ENCODE measurements at regions not wholly inside any gene's neighbourhood (a gene's known extent, or its start where the extent isn't known, plus 50 kb on each side); places are given as distances from the start of the nearest gene placed in this dataset.

DNA sequence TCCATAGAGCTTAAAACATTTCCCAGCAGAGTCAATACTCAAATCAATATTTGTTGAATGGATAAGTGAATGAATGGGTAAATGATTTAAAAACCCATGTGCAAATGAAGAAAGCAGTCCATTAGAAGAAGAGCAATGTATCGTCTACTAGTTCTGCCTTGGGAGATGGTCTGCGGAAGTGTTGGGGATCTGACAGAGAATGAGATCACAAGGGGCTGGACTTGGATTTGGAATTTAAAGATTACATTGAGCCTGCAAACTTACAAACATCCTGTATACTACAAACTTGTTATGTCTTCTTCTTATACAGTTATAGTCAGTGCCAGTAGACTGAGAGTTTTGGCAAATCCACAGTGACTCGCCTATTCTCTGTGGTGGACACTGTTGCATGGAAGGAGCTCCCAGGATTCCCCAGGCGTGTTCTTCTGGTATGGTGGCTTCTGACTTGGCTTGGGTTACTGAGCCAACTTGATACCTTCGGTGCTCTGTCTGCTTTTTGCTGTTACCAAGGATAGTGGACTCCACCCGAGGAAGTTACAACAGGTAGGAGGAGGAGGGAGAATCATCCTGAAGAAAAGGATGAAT lies 163.3 kb upstream of the SERPINE2 start:
- Histone ChIP-seq H3K27ac (ENCODE audit: control insufficient read depth, insufficient read depth, low read length) (no peak overlapping the region), H4K20me1 (ENCODE audit: control insufficient read depth, extremely low read depth, insufficient read depth, low read length) (no peaks in the 10 kb centered on the region)
- FAIRE-seq, result no peak

DNA sequence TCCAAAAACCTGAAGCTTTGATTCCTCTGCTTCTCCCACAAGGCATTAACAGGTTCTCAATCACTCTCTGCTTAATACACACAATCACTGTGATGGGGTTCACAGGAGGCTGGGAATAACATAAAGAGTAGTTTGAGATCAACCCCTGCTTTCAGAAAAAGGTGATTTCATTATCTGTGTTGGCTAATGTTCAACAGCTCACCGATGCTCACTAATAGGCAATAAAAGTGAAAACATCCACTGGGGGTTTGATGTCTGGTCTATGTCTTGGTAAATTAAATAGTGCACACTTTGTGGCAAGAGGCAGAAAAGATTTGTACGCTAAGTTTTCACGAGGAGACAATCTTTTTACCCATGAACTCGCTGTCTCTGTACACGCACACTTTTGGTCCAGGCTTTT lies 159.3 kb upstream of the SERPINE2 start:
- no peaks in the 10 kb centered on the region for H3K36me3 ChIP-seq (ENCODE audit: control insufficient read depth in 2 of 2, extremely low read depth in 1 of 2, insufficient read depth in 2 of 2, low read length in 2 of 2)
- H4K20me1 ChIP-seq (ENCODE audit: control insufficient read depth, extremely low read depth, insufficient read depth, low read length), result no peaks in the 10 kb centered on the region
- H3K27ac ChIP-seq (ENCODE audit: control insufficient read depth, insufficient read depth, low read length), result no peak overlapping the region
- dilution Hi-C loops (cut with MboI; ENCODE audit: extremely low pct_ligation_motif_present, low sequenced_read_pairs), result no loop called here
- no peaks in the 10 kb centered on the region for H3K9me1 ChIP-seq (ENCODE audit: control insufficient read depth, extremely low read depth, insufficient read depth, low read length)
- TF ChIP-seq EZH2 (IDR thresholded peaks at IDR 0.05; ENCODE audit: low read length), result no peak
- TF ChIP-seq, protein P1, sequence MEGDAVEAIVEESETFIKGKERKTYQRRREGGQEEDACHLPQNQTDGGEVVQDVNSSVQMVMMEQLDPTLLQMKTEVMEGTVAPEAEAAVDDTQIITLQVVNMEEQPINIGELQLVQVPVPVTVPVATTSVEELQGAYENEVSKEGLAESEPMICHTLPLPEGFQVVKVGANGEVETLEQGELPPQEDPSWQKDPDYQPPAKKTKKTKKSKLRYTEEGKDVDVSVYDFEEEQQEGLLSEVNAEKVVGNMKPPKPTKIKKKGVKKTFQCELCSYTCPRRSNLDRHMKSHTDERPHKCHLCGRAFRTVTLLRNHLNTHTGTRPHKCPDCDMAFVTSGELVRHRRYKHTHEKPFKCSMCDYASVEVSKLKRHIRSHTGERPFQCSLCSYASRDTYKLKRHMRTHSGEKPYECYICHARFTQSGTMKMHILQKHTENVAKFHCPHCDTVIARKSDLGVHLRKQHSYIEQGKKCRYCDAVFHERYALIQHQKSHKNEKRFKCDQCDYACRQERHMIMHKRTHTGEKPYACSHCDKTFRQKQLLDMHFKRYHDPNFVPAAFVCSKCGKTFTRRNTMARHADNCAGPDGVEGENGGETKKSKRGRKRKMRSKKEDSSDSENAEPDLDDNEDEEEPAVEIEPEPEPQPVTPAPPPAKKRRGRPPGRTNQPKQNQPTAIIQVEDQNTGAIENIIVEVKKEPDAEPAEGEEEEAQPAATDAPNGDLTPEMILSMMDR (optimal IDR thresholded peaks at IDR 0.05 in 1 of 3, IDR thresholded peaks at IDR 0.05 in 1 of 3, conservative IDR thresholded peaks at IDR 0.05 in 1 of 3; ENCODE audit: extremely low read depth in 1 of 3, insufficient read depth in 2 of 3, low read length in 3 of 3), result no peak
- no peak overlapping the region for H3K4me2 ChIP-seq (ENCODE audit: control insufficient read depth, extremely low read depth, insufficient read depth, low read depth, low read length)
- FAIRE-seq (peak; percentile 23), DNase-seq (ENCODE audit: low read depth, low spot score) (no peak)
- H3K4me1 ChIP-seq (ENCODE audit: control insufficient read depth, extremely low read depth, insufficient read depth, low read length), result no peaks in the 10 kb centered on the region
- peaks cover 2% of the 10 kb centered on the region for H3K9me3 ChIP-seq (ENCODE audit: control insufficient read depth, low read depth, low read length)
- H3K9ac ChIP-seq (ENCODE audit: control insufficient read depth, extremely low read depth, insufficient read depth, low read length), result no peak overlapping the region
- H3K27me3 ChIP-seq (ENCODE audit: control insufficient read depth, extremely low read depth, insufficient read depth, low read length), result no peaks in the 10 kb centered on the region
- no peak overlapping the region for H2AFZ ChIP-seq (ENCODE audit: control insufficient read depth, low read length)
- no peak overlapping the region for H3K4me3 ChIP-seq (ENCODE audit: control insufficient read depth in 2 of 3, extremely low read depth in 1 of 3, insufficient read depth in 2 of 3, low read depth in 1 of 3, low read length in 3 of 3)
- no peaks in the 10 kb centered on the region for H3K79me2 ChIP-seq (ENCODE audit: control insufficient read depth, insufficient read depth, low read length)

More for the DNA sequence above, 163.3 kb upstream of the SERPINE2 start:
- Histone ChIP-seq H3K36me3 (ENCODE audit: control insufficient read depth in 2 of 2, extremely low read depth in 1 of 2, insufficient read depth in 2 of 2, low read length in 2 of 2) (no peaks in the 10 kb centered on the region), H3K4me1 (ENCODE audit: control insufficient read depth, extremely low read depth, insufficient read depth, low read length) (no peaks in the 10 kb centered on the region), H3K4me2 (ENCODE audit: control insufficient read depth, extremely low read depth, insufficient read depth, low read depth, low read length) (no peak overlapping the region), H3K9me1 (ENCODE audit: control insufficient read depth, extremely low read depth, insufficient read depth, low read length) (no peaks in the 10 kb centered on the region), H3K9ac (ENCODE audit: control insufficient read depth, extremely low read depth, insufficient read depth, low read length) (no peak overlapping the region), H3K9me3 (ENCODE audit: control insufficient read depth, low read depth, low read length) (no peaks in the 10 kb centered on the region), H3K27me3 (ENCODE audit: control insufficient read depth, extremely low read depth, insufficient read depth, low read length) (no peaks in the 10 kb centered on the region), H3K4me3 (ENCODE audit: control insufficient read depth in 2 of 3, extremely low read depth in 1 of 3, insufficient read depth in 2 of 3, low read depth in 1 of 3, low read length in 3 of 3) (no peak overlapping the region), H2AFZ (ENCODE audit: control insufficient read depth, low read length) (no peak overlapping the region), H3K79me2 (ENCODE audit: control insufficient read depth, insufficient read depth, low read length) (no peaks in the 10 kb centered on the region)
- TF ChIP-seq, protein P1 (optimal IDR thresholded peaks at IDR 0.05 in 1 of 3, IDR thresholded peaks at IDR 0.05 in 1 of 3, conservative IDR thresholded peaks at IDR 0.05 in 1 of 3; ENCODE audit: extremely low read depth in 1 of 3, insufficient read depth in 2 of 3, low read length in 3 of 3), result no peak
- no peak for TF ChIP-seq EZH2 (IDR thresholded peaks at IDR 0.05; ENCODE audit: low read length)
- dilution Hi-C loops (cut with MboI; ENCODE audit: extremely low pct_ligation_motif_present, low sequenced_read_pairs), result no loop called here
- DNase-seq (ENCODE audit: low read depth, low spot score), result no peak
